Head of caudate nucleus (tissue), 42 donors: ENCODE measurements at regions not wholly inside any gene's neighbourhood (a gene's known extent, or its start where the extent isn't known, plus 50 kb on each side); places are given as distances from the start of the nearest gene placed in this dataset.

ENCODE experiments used
- DNase-seq, 42 donors: peaks; one replicate each; pipeline versions ENCODE4 v3.0.0 to v3.0.0-alpha.2; 2020 to 2021; ENCODE audit warnings: mixed read lengths in 7 of 42
- intact Hi-C: fragments of 100-400 bp; cut with DNase I; formaldehyde crosslinking; loops from one replicate; pipeline ENCODE4 v1.15.0; 2022

DNA sequence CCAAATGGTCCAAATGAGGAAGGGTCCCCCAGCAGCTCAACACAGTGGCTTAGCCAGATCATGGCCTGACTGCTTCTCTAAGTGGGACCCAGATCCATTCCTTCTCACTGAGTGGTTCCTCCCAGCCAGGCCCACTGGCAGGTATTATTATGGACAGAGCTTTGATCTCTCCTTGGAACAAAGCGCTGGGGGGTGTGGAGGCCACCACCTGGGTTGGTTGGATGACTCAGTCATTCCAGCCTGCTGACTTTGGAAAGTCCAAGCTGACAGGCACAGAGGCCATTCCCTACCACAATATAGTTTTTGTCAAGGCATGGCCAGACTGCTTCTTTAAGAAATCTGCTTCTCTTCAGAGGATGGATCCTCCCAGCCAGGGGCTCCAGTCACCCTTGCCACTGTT lies 341.1 kb downstream of the BTG1 start:
- intact Hi-C loops, result no loop called here
- DNase-seq, result no peak

GRCh38 chr12:91801048-91801447 lies 344.6 kb downstream of the BTG1 start:
- intact Hi-C loops, result no loop called here

GRCh38 chr12:91793676-91794075 lies 352.0 kb downstream of the BTG1 start:
- intact Hi-C loops, result no loop called here
- DNase-seq, result no peak

More at GRCh38 chr12:91801048-91801447, 344.6 kb downstream of the BTG1 start:
- no peak for DNase-seq

DNA sequence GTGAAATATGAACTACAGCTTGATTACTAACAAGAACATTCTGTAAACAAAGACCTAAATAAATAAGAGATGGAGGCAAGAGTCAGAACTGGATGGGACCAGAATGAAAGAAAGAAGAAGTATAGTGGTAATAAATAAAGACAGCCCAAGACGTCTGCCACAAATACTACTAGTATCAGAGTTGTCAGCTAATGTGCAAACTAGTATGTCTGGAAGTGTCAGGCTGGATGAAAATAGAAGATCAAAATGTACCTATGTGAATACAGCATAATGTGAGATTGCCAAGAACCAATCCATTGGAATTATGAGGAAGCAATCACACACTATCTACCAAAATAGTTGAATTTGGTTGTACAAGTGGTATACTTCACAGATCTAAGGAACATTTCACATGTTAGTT lies 353.0 kb downstream of the BTG1 start:
- intact Hi-C loops, result no loop called here

GRCh38 chr12:91786499-91787272 lies 359.0 kb downstream of the BTG1 start:
- intact Hi-C loops, result no loop called here
- DNase-seq, result no peak

More for the DNA sequence above, 353.0 kb downstream of the BTG1 start:
- DNase-seq, result no peak

DNA sequence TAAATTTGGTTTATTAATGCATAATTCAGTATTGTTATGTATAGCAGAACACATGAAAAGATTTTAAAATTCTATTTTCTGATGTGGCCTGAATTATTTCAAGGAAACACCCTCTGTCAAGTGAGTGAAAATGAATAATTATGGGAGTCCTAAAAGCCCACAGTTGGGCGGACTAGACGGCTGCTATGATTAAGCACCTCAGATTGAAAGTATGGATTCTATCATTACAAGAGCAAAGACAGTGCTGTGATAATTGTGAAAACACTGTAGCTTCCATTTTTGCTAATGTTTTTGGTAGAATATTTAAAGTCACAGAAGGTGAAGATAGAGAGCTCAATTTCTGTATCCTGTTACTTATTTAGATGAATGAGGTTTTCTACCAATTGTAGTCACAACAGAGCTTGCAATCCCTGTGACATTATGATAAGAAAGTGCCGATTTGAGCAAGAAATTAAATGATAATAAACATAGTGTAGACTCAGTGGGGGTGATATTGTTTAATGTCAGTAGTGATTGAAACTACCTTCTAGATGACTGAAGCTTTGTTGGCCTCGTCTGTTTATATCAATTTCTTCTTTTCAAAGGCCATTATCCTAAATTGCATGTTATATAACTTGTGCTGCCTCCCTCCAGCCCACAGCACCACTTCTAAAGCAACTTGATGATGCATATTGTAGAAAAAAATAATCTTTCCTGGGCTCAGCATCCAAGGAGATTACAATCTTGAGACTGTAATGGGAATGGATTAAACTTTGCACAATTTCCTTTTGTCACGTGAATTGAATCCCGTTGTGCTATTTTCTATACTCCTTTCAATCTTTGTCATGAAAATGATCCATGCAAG lies 359.8 kb downstream of the BTG1 start:
- no peak for DNase-seq
- intact Hi-C loops, result no loop called here

DNA sequence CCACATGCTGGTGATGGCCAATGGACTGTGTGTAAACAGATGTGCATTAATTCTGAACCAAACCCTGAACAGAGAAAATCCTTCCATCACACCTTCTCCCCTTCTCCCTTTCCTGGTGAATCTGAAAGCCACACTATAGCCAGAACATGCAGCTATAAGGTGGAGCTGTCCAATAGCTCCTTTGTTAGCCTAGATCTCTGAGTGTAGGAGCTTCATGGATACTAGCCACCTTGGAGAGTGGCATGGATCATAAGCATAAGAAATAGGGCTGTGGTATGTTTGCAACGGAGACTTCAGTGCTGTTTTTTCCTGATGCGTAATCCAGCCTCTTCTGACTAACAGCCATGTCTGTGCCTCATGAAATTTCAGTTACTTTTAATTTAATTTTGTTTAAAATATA lies 364.5 kb downstream of the BTG1 start:
- no peak for DNase-seq
- intact Hi-C loops, result no loop called here

DNA sequence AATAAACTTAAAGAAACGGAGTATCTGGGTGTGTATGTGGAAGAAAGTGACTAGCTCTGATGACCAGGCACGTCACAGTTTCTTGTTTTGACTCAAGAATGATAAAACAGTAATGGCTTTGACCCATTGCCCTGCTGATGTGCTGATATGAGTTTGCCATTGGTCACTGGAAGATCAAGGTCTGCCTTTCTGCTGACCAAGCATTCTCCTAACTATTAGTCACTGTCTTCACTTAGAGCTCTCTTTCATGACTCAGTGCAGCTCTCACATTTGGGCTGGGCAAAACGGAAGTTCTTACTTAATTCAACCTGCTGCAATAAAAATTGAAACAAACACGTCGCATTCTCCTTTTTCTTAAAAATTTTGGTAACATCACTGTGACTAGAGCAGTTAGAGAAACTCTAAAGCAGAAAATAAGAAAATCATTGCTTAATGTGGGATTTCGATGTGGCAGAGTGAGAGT lies 366.7 kb downstream of the BTG1 start:
- DNase-seq, result no peak
- intact Hi-C loops, result no loop called here

- intact Hi-C loops, result no loop called here
- DNase-seq, result no peak
Observed at GRCh38 chr12:91778091-91778832, 367.4 kb downstream of the BTG1 start.

DNA sequence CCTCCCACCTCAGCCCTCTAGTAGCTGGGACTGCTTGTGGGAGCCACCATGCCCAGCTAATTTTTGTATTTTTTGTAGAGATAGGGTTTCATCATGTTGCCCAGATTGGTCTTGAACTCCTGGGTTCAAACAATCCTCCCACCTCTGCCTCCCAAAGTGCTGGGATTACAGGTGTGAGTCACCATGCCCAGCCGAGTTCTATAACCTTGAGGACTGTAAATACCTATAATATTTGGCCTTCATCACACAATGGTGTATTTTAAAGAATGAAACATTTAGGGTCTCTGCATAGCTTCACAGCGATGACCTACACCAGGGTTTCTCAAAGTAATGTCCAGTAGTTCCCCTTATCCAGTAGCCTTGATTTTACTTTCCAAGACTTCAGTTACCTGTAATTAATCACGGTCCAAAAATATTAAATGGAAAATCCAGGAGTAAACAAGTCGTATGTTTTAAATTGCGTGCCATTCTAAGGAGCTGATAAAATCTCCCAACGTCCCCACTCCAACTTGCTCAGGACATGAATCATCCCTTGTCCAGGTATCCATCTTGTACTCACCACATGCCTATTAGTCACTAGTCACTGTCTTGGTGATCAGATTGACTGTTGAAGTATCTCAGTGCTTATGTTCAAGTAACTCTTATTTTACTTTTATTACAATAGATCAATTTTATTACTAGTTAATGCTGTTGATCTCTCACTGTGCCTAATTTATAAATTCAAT lies 368.2 kb downstream of the BTG1 start:
- DNase-seq, result no peak
- intact Hi-C loops, result no loop called here

DNA sequence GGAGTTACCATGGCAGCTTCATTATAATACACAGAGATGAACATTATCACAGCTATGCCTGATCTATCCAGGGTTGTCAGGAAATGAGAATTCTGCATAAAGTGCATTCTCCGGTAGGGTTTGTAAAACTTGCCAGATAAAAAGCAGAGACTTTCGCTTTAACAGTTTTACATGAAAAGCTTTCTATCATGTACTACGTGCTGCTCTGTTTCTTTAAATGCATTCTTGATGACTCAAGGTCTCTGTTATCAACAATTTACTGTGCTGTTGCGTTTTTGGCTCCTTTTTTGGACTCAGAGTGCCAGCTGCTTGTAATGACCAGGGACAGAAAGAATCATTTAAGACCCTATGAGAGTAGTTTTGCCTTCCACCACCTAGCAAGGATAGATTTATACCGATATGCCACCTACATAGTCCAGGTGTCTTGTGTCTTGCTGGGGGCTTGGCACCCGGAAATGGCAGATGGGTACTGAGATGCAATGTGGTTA lies 371.2 kb downstream of the BTG1 start:
- intact Hi-C loops, result no loop called here
- no peak for DNase-seq

DNA sequence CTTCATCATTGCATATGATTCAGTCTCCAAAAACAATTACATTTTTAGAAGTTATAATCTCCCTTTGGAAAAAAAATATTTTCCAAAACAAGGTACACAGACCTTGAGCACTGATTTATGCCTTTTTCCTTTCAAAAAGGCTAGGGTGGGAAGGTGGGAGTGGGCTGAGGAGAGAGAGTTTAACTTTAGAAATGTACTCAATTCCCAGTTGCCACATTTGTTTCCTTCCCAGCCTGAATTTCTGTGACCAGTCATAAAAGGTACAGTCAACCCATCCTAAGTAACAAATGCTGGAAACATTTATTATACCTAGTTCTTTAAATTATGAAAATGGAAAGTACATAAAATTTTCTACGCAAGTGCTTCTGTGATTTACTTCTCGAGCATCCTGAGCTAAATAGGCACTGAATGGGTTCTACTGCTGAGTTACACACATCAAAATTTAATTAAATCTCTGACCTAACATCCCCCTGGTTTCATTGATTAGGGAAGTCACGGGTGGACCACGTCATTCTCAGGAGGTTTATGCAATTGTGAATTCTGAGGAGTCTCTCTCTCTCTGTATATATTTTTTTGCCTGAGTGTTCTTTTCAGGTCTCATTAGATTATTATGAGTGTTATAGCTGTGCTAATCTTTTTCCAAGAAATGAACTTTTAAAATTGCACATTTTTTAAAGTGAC lies 371.8 kb downstream of the BTG1 start:
- intact Hi-C loops, result no loop called here
- no peak for DNase-seq

DNA sequence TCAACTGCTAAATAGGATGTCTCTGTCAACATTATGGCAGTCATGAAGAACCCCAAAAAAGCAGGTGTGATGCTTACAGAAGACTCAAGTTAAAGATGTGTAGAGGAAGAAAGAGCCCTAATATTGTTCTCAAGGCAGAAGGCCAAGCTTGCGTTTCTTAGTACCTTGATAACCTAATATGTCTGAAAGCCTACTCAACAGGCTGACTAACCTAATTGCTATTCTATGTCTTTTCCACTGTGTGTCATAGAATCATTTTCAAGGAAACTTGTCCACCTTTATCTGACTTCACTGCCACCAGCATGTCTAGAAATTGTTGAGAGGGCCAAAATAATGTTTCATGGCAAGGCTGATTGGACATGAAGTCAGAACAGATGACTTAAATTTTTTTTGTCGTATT lies 373.2 kb downstream of the BTG1 start:
- intact Hi-C loops, result no loop called here
- no peak for DNase-seq

DNA sequence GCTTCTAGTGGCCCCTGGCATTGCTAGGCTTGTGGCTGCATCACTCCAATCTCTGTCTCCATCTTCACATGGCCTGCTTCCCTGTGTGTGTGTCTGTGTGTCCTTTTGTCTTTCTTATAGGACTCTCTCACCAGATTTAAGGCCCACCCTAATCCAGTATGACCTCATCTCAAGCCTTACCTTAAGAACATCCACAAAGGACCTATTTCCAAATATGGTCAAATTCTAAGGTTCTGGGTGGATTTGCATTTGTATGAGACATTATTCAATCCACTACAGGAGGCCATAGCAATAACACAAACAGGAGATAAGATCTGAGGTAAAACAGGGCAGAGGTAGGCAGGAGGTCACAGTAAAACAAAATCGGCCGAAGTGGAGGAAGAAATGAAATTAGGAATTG lies 375.9 kb downstream of the BTG1 start:
- intact Hi-C loops, result no loop called here
- no peak for DNase-seq

GRCh38 chr12:91767237-91767636 lies 378.4 kb downstream of the BTG1 start:
- DNase-seq, result no peak
- intact Hi-C loops, result no loop called here

DNA sequence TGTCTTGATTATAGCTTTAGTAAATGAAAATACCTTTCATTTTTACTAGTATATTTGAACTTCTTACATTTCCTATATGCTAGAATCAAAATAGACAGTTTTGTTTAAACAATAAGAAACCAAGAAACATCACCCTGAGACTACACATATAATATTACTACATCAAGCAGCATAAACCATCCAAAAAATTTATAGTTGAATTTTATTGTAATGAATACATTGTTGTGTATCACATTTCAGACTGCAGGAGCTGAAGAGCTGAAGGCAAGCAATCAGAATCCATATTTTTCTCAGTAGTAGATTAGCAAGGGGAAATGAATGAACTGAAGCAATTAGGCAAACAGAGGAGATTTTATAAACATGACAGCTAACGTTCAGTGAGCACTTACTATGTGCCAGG lies 379.2 kb downstream of the BTG1 start:
- DNase-seq, result no peak
- intact Hi-C loops, result no loop called here

DNA sequence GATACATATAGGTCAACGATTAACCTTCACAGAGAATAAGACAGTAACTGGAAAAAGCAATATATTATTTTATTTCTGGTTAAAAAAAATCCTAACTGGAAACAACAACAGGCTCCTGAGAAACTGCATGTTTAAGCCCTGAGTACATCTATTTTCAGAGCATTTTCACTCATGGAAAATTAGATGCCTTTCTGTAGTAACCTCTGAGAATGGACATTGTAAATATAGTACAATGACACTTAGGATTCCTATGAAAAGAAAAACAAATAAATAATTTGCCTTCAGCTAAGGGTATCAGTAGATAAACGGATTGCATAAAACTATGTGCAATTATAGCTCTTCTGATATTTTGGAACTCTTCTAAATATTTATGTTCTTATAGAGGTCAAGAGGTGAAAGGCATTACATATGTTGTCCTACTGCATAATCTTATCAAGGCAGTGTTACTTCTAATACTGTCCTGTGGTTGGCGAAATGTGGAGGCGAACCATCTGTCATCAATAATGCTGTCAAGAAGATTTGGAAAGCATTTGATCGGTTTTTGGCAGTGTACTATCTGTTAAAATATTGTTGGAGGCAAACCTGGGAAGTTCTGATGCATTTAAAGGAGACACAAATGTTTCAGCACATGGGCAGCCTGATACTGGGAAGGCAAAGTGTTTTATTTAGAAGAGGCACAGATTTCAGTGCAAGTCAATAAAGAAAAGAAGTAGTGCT lies 381.8 kb downstream of the BTG1 start:
- intact Hi-C loops, result no loop called here
- no peak for DNase-seq

DNA sequence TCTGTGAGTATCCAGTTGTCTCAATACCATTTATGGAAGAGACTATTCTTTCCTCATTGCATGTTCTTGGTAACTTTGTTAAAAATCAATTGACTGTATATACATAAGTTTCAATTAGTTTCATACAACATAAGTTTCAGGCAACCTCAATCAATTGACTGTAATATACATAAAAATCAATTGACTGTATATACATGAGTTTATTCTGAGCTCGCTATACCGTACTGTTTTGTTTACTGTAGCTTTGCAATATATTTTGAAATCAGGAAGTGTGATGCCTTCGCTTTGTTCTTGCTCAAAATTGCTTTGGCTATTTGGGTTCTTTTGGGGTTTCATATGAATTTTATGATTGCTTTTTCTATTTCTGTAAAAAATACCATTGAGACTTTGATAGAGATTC lies 392.0 kb downstream of the BTG1 start:
- DNase-seq, result no peak
- intact Hi-C loops, result no loop called here
